ENCODE measurements at regions not wholly inside any gene's neighbourhood (a gene's known extent, or its start where the extent isn't known, plus 50 kb on each side); places are given as distances from the start of the nearest gene placed in this dataset.
A peak's percentile ranks its signal among the peaks of the same experiment; 100 is the strongest.

DNA sequence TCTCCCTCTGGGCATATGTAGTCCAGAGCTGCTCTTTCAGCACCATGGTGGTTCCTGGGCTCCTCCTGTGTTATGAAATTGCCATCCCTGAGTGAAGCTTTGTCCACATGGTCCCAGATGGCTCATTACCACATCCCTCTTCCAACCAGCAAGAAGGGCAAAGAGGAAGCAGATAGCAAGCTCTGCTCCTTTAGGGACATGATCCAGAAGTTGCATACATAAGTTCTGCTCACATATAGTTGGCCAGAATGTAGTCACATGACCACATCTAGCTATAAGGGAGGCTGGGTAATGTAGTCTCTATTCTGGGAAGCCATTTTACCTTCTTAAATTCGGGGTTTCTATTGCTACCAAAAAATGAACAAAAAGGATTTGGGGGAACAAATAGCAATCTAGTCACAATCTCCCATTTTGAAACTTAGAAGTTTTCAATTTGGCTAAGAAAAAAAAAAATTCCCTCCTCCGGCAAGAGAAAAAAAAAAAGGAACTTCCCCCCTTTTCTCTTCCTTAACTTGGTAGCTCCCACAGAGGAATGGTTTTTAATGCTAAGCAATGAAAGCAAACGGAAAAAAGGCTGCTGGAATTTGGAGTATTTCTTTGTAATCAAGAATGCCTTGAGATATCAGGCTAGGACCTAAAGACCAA is 88.2 kb upstream of the USP9X start:
- no peaks in the 10 kb centered on the region for H3K4me1 ChIP-seq
- H3K36me3 ChIP-seq: no peaks in the 10 kb centered on the region
- no peak for TF ChIP-seq EP300 (IDR thresholded peaks at IDR 0.05)
- peak in 1 of 2 donors; percentile 10 for TF ChIP-seq POLR2AphosphoS5 (IDR thresholded peaks at IDR 0.05)
- no peak for DNase-seq (ENCODE audit: extremely low spot score)
- WGBS: 22% methylated on average over 3 of the region's 3 CpGs
- no peaks in the 10 kb centered on the region for H3K27me3 ChIP-seq
- intact Hi-C loops (cut with DNase I): no loop called here
- H3K4me3 ChIP-seq: no peak overlapping the region
- H3K27ac ChIP-seq (replicated peaks in 1 of 4): no peak overlapping the region
- no peaks in the 10 kb centered on the region for H3K9me3 ChIP-seq

DNA sequence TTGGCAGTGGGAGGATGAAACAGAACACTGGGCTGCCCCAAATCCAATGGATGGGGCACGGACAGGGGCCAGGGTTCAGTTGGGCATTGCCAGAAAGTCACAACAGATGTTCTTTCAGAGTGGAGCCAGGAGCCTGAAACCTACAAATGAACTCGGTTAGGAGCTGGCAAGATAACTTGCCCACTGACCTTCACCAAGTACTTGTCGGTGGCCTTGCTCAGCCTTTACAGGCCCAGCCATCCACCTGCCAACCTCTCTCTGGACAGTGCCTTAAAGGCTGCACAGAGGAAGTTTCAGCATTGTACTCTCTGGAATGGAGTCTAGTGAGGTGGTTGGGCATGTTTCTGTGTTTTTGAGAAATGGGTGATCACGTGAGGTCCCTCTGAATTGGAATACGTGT is 87.1 kb upstream of the USP9X start:
- H3K9me3 ChIP-seq: no peaks in the 10 kb centered on the region

DNA sequence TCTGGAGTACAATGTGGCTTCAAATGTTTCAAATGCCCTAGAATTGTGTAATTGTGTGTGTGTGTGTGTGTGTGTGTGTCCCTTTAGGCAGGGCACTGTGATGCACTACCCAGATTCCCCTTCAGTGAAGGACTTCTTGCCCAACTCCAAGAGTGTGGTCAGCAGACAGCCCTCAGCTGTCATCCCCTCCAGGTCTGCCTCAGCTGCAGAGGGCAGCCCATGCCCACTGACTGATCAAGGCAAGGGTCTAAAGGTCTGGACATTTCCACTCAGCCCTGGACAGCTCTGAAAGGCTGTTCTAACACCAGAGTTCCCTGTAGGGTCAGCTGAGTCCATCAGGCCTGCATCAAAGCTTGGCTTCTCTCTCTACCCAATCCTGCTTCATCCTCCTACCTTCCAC is 83.9 kb upstream of the USP9X start:
- no peak overlapping the region for H3K4me3 ChIP-seq
- peak overlapping the region in 1 of 4 donors; percentile 18 for H3K27ac ChIP-seq (replicated peaks in 1 of 4)
- H3K27me3 ChIP-seq: no peaks in the 10 kb centered on the region
- no peaks in the 10 kb centered on the region for H3K36me3 ChIP-seq
- no peak for TF ChIP-seq EP300 (IDR thresholded peaks at IDR 0.05)
- TF ChIP-seq CTCF (IDR thresholded peaks at IDR 0.05): no peak
- no peak for TF ChIP-seq POLR2A (IDR thresholded peaks at IDR 0.05; ENCODE audit: low read depth)
- no peak for TF ChIP-seq POLR2AphosphoS5 (IDR thresholded peaks at IDR 0.05)
- intact Hi-C loops (cut with DNase I): no loop called here
- no peaks in the 10 kb centered on the region for H3K9me3 ChIP-seq
- no peak for DNase-seq (ENCODE audit: extremely low spot score)
- no peaks in the 10 kb centered on the region for H3K4me1 ChIP-seq

More for the DNA sequence above, 87.1 kb upstream of the USP9X start:
- Histone ChIP-seq H3K4me1 (no peaks in the 10 kb centered on the region), H3K27me3 (no peaks in the 10 kb centered on the region), H3K4me3 (no peak overlapping the region), H3K36me3 (no peaks in the 10 kb centered on the region), H3K27ac (replicated peaks in 1 of 4) (no peak overlapping the region)
- 80% methylated on average over 3 of the region's 5 CpGs for WGBS
- TF ChIP-seq EP300 (IDR thresholded peaks at IDR 0.05) (no peak), CTCF (IDR thresholded peaks at IDR 0.05) (no peak), POLR2A (IDR thresholded peaks at IDR 0.05; ENCODE audit: low read depth) (no peak), POLR2AphosphoS5 (IDR thresholded peaks at IDR 0.05) (no peak)
- intact Hi-C loops (cut with DNase I): no loop called here
- no peak for DNase-seq (ENCODE audit: extremely low spot score)

DNA sequence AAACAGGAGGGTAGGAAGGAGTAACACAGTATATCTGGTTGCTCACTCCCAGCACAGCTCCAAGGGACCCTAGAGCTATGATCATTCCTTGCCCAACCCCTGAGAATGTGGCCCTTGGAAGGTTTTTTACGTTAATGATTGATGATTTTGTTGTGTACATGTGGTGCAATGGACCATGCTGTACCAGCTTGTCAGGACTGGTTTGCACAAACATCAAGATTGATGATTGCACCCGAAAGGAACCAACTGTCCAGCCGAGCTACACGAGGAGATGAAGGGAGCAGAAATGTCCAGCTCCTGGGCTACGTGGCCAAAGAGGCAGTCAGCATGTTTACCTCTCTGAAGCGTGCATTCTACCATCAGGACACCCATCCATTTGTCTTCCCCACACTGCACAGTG is 83.2 kb upstream of the USP9X start:
- WGBS: 68% methylated on average over 6 of the region's 6 CpGs
- TF ChIP-seq EP300 (IDR thresholded peaks at IDR 0.05) (peak; percentile 63), POLR2AphosphoS5 (IDR thresholded peaks at IDR 0.05) (peak; percentile 19 to 32), POLR2A (IDR thresholded peaks at IDR 0.05; ENCODE audit: low read depth) (no peak), CTCF (IDR thresholded peaks at IDR 0.05) (no peak)
- intact Hi-C loops (cut with DNase I): no loop called here

DNA sequence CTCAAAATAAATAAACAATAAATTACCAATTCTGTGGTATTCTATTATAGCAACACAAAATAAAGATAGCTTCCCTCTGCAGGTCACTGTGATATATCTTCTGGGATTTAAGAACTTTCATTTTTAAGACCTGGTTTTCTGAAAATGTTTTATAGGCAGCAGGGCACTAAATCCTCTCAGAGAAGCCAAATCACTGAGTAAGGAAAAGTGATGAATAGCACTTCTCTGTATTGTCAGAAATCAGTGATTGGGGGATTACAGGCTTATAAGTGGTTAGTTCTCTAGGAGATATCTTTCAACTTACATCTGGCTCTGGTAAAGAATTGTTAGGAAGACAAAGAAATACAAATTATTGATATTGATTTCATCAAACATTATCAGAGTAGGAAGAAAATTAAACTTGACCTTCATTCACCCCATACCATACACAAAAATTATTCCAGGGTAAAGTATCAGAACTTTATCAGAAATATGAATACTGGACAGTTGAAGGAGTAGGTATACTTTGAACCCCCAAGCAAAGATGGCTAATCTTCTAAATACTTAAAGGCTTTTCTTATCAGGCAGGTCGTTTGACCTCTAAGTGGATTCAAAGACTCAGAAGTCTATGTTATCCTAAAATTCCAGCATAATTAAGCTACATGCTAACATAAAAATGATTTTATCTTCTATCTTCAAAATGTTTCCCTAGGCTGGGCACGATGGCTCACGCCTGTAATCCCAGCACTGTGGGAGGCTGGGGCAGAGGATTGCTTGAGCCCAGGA is 81.6 kb upstream of the USP9X start:
- Histone ChIP-seq H3K4me1 (no peaks in the 10 kb centered on the region), H3K27me3 (peaks cover 0 to 5% (median 0%) of the 10 kb centered on the region in 4 donors), H3K4me3 (no peak overlapping the region), H3K36me3 (no peaks in the 10 kb centered on the region), H3K9me3 (no peaks in the 10 kb centered on the region), H3K27ac (replicated peaks in 1 of 4) (no peak overlapping the region)
- DNase-seq (ENCODE audit: extremely low spot score): no peak
- 82% methylated on average over 3 of the region's 3 CpGs for WGBS
- intact Hi-C loops (cut with DNase I): no loop called here
- TF ChIP-seq POLR2AphosphoS5 (IDR thresholded peaks at IDR 0.05) (no peak), EP300 (IDR thresholded peaks at IDR 0.05) (no peak), POLR2A (IDR thresholded peaks at IDR 0.05; ENCODE audit: low read depth) (no peak), CTCF (IDR thresholded peaks at IDR 0.05) (no peak)

More for the DNA sequence above, 83.2 kb upstream of the USP9X start:
- H3K27ac ChIP-seq (replicated peaks in 1 of 4): peak overlapping the region in 1 of 4 donors; percentile 55
- no peaks in the 10 kb centered on the region for H3K36me3 ChIP-seq
- H3K4me1 ChIP-seq: no peaks in the 10 kb centered on the region
- H3K27me3 ChIP-seq: no peaks in the 10 kb centered on the region
- no peak for DNase-seq (ENCODE audit: extremely low spot score)
- H3K4me3 ChIP-seq: no peak overlapping the region
- no peaks in the 10 kb centered on the region for H3K9me3 ChIP-seq
